IMR-90 (cell line): ENCODE measurements at regions not wholly inside any gene's neighbourhood (a gene's known extent, or its start where the extent isn't known, plus 50 kb on each side); places are given as distances from the start of the nearest gene placed in this dataset.

Experiments used
- ATAC-seq: fragments of 200-7000 bp; cut with Tn5 transposase; 2 replicates; pipeline ENCODE4 v1.9.1; 2020; ENCODE audit warnings: low read depth, mild to moderate bottlenecking, moderate library complexity
- BruUV-seq: library from RNA; stranded (reverse); fragments of 400-500 nt; replicated peaks from 2 replicates; lab custom pipeline; 2021; lab: Mats Ljungman, UMichigan
- CTCF ChIA-PET: fragments of 300-600 bp; formaldehyde crosslinking; extraction: SDS; loops from one replicate; lab custom pipeline; 2021; ENCODE audit warnings: antibody characterized with exemption; lab: Yijun Ruan, JAX
- POLR2A ChIA-PET: fragments of 300-600 bp; sonication (Branson Sonifier 250); formaldehyde crosslinking; loops from one replicate; lab custom pipeline; 2022; ENCODE audit warnings: antibody characterized with exemption; ENCODE audit not compliant: unreplicated experiment; lab: Charles Lee
- DNase-seq: peaks from one replicate; pipeline ENCODE4 v3.0.0; 2013
- H2AFZ ChIP-seq: replicated peaks from 2 replicates; pipeline ENCODE3; 2013; ENCODE audit warnings: low read length, mild to moderate bottlenecking; ENCODE audit not compliant: poor library complexity
- H2AK5ac ChIP-seq: 2 replicates; pipeline ENCODE4 v1.6.1; 2013; ENCODE audit warnings: low read depth, low read length, inconsistent platforms
- H2AK9ac ChIP-seq: replicated peaks from 2 replicates; pipeline ENCODE3; 2013; ENCODE audit warnings: mild to moderate bottlenecking, low read depth, low read length, moderate library complexity; ENCODE audit not compliant: poor library complexity
- H2BK120ac ChIP-seq: 2 replicates; pipeline ENCODE4 v1.6.1; 2013; ENCODE audit warnings: low read depth, low read length, inconsistent platforms
- H2BK15ac ChIP-seq: 3 replicates; pipeline ENCODE4 v1.6.1; 2013; ENCODE audit warnings: low read depth, low read length, inconsistent platforms
- H2BK20ac ChIP-seq: 2 replicates; pipeline ENCODE4 v1.6.1; 2013; ENCODE audit warnings: low read depth, mild to moderate bottlenecking, inconsistent platforms, low read length, moderate library complexity
- H2BK5ac ChIP-seq: 2 replicates; pipeline ENCODE4 v1.6.1; 2013; ENCODE audit warnings: mild to moderate bottlenecking, low read depth, low read length, inconsistent platforms; ENCODE audit not compliant: poor library complexity, severe bottlenecking
- H3K14ac ChIP-seq: replicated peaks from 2 replicates; pipeline ENCODE4 v1.6.1; 2013; ENCODE audit warnings: low read depth, low read length, inconsistent platforms
- H3K18ac ChIP-seq: 2 replicates; pipeline ENCODE4 v1.6.1; 2013; ENCODE audit warnings: low read depth, low read length, control low read depth
- H3K23ac ChIP-seq: 2 replicates; pipeline ENCODE4 v1.6.1; 2013; ENCODE audit warnings: low read depth, low read length, inconsistent platforms
- H3K27ac ChIP-seq: 2 replicates; pipeline ENCODE4 v1.5.1; 2013; ENCODE audit warnings: mild to moderate bottlenecking, control low read depth, low read length; ENCODE audit not compliant: insufficient read depth
- H3K27me3 ChIP-seq: 2 replicates; pipeline ENCODE4 v1.6.1; 2013; ENCODE audit warnings: low read length; ENCODE audit not compliant: control insufficient read depth, insufficient read depth
- H3K36me3 ChIP-seq: 2 replicates; pipeline ENCODE4 v1.6.1; 2013; ENCODE audit warnings: low read length, mixed read lengths; ENCODE audit not compliant: control insufficient read depth, insufficient read depth
- H3K4ac ChIP-seq: 2 replicates; pipeline ENCODE4 v1.6.1; 2013; ENCODE audit warnings: low read depth, low read length, inconsistent platforms
- H3K4me1 ChIP-seq: 2 replicates; pipeline ENCODE4 v1.6.1; 2013; ENCODE audit warnings: low read length, mixed read lengths; ENCODE audit not compliant: control insufficient read depth, insufficient read depth
- H3K4me2 ChIP-seq: 2 replicates; pipeline ENCODE4 v1.6.1; 2013; ENCODE audit warnings: low read depth, mild to moderate bottlenecking, control low read depth, low read length, moderate library complexity
- H3K4me3 ChIP-seq: 2 replicates; pipeline ENCODE4 v1.5.1; 2013; ENCODE audit warnings: low read depth, mild to moderate bottlenecking, control low read depth, low read length, moderate library complexity; ENCODE audit not compliant: insufficient read depth
- H3K56ac ChIP-seq: 2 replicates; pipeline ENCODE4 v1.6.1; 2013; ENCODE audit warnings: low read length, inconsistent platforms; ENCODE audit not compliant: insufficient read depth; ENCODE audit errors: extremely low read depth
- H3K79me1 ChIP-seq, 2 experiments: 2 replicates each; pipeline ENCODE4 v1.6.1; 2013; ENCODE audit warnings: low read length in 2 of 2, inconsistent platforms in 1 of 2, low read depth in 1 of 2
- H3K9ac ChIP-seq: 2 replicates; pipeline ENCODE4 v1.6.1; 2013; ENCODE audit warnings: low read depth, low read length, control low read depth
- H3K9me1 ChIP-seq: 2 replicates; pipeline ENCODE4 v1.6.1; 2013; ENCODE audit warnings: low read length, inconsistent platforms; ENCODE audit not compliant: insufficient read depth
- H3K9me3 ChIP-seq: 2 replicates; pipeline ENCODE4 v1.6.1; 2013; ENCODE audit warnings: low read length; ENCODE audit not compliant: control insufficient read depth, insufficient read depth
- H4K20me1 ChIP-seq: 2 replicates; pipeline ENCODE4 v1.6.1; 2013; ENCODE audit warnings: low read length, inconsistent platforms; ENCODE audit not compliant: insufficient read depth
- H4K5ac ChIP-seq: 2 replicates; pipeline ENCODE4 v1.6.1; 2013; ENCODE audit warnings: mild to moderate bottlenecking, low read depth, low read length, control low read depth
- H4K8ac ChIP-seq, 2 experiments: 2 replicates each; pipeline ENCODE4 v1.6.1; 2013; ENCODE audit warnings: low read depth in 2 of 2, low read length in 2 of 2, control low read depth in 1 of 2, inconsistent platforms in 1 of 2
- H4K91ac ChIP-seq: 2 replicates; pipeline ENCODE4 v1.6.1; 2013; ENCODE audit warnings: low read depth, low read length, inconsistent platforms; ENCODE audit not compliant: insufficient read depth
- CEBPB ChIP-seq: IDR thresholded peaks from 2 replicates; pipeline ENCODE4 v1.6.1; 2012; ENCODE audit warnings: low read depth, low read length, improper control_type of control experiment
- MXI1 ChIP-seq: IDR thresholded peaks from 2 replicates; pipeline ENCODE4 v1.6.1; 2012; ENCODE audit warnings: low read depth, mild to moderate bottlenecking, low read length, moderate library complexity, borderline replicate concordance
- SMC3 ChIP-seq: fragments of 150-350 bp; IDR thresholded peaks from 2 replicates; pipeline ENCODE4 v1.6.1; 2016; ENCODE audit warnings: low read depth, mild to moderate bottlenecking, antibody characterized with exemption, low read length, moderate library complexity
- WGBS, 2 experiments: methylation state at CpG; one replicate each; pipeline versions ENCODE4 v1.1.5 to v1.1.7; 2013; ENCODE audit warnings: missing lambda C conversion rate in 2 of 2; ENCODE audit not compliant: insufficient read length in 1 of 2; ENCODE audit errors: extremely low coverage in 2 of 2; 5-methylcytosine and 5-hydroxymethylcytosine counted together
- dilution Hi-C: fragments of 300-500 bp; cut with HindIII; formaldehyde crosslinking; loops from one replicate; pipeline ENCODE4 v1.14.3; 2018; ENCODE audit warnings: low sequenced_read_pairs; ENCODE audit not compliant: unreplicated experiment
- in situ Hi-C: fragments of 300-500 bp; cut with MboI; formaldehyde crosslinking; loops from 3 replicates; pipeline ENCODE4 v1.14.3; 2019; ENCODE audit warnings: low sequenced_read_pairs, inconsistent platforms, mixed read lengths
- intact Hi-C: fragments of 100-400 bp; cut with micrococcal nuclease; formaldehyde crosslinking; loops from 2 replicates; pipeline ENCODE4 v1.10.0; 2022

DNA sequence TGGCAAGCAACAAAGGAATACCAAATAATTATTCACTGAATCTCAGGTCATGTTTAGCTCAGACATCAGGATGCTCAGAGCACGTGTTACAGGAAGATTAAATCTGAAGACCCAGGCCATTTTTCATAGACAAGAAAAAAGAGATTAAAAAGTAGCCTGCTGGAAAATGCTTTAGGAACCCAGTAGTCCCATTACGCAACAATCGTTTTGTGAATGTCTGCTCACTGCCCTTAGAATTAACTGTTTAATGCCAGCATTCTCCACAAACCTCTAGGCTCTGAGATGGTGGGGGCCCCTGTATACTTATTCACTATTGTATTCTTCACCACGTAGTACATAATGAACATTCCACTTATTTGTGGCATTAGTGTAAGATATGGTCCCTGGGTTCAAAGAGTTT lies 154.6 kb upstream of the NYAP2 start:
- H2AK5ac ChIP-seq: no peak overlapping the region
- no peak overlapping the region for H4K91ac ChIP-seq
- no peak overlapping the region for H3K23ac ChIP-seq
- ATAC-seq: no peak
- in situ Hi-C loops: no loop called here
- no peak overlapping the region for H3K27ac ChIP-seq
- H2AFZ ChIP-seq: no peak overlapping the region
- no peak overlapping the region for H3K56ac ChIP-seq
- H3K18ac ChIP-seq: no peak overlapping the region
- no peak overlapping the region for H2BK20ac ChIP-seq
- H3K9ac ChIP-seq: no peak overlapping the region
- ChIA-PET POLR2A (no interaction called here), CTCF (no interaction called here)
- no peak overlapping the region for H4K8ac ChIP-seq
- no peaks in the 10 kb centered on the region for H3K79me1 ChIP-seq
- no peaks in the 10 kb centered on the region; the same call in 1 of the 2 replicates for H3K27me3 ChIP-seq
- no TSS peak for BruUV-seq
- H3K9me3 ChIP-seq: no peaks in the 10 kb centered on the region
- H3K4me2 ChIP-seq: no peak overlapping the region
- H4K20me1 ChIP-seq: no peaks in the 10 kb centered on the region
- H4K5ac ChIP-seq: no peak overlapping the region
- no peak overlapping the region for H2BK15ac ChIP-seq
- no peaks in the 10 kb centered on the region for H3K9me1 ChIP-seq
- no CpG with 5 or more reads among the region's 4 CpGs for WGBS, 2 experiments
- no peak overlapping the region for H3K14ac ChIP-seq
- no peaks in the 10 kb centered on the region for H3K4me1 ChIP-seq
- H3K36me3 ChIP-seq: no peaks in the 10 kb centered on the region
- dilution Hi-C loops: no loop called here
- H2AK9ac ChIP-seq: no peak overlapping the region
- H3K4me3 ChIP-seq: no peak overlapping the region
- no peak overlapping the region for H3K4ac ChIP-seq
- H2BK5ac ChIP-seq: no peak overlapping the region
- no peak for DNase-seq
- H2BK120ac ChIP-seq: no peak overlapping the region
- TF ChIP-seq SMC3: no peak
- peak; percentile 74 for TF ChIP-seq CEBPB
- TF ChIP-seq MXI1: no peak
- intact Hi-C loops: no loop called here
